ENCODE measurements at regions not wholly inside any gene's neighbourhood (a gene's known extent, or its start where the extent isn't known, plus 50 kb on each side); places are given as distances from the start of the nearest gene placed in this dataset.

DNA sequence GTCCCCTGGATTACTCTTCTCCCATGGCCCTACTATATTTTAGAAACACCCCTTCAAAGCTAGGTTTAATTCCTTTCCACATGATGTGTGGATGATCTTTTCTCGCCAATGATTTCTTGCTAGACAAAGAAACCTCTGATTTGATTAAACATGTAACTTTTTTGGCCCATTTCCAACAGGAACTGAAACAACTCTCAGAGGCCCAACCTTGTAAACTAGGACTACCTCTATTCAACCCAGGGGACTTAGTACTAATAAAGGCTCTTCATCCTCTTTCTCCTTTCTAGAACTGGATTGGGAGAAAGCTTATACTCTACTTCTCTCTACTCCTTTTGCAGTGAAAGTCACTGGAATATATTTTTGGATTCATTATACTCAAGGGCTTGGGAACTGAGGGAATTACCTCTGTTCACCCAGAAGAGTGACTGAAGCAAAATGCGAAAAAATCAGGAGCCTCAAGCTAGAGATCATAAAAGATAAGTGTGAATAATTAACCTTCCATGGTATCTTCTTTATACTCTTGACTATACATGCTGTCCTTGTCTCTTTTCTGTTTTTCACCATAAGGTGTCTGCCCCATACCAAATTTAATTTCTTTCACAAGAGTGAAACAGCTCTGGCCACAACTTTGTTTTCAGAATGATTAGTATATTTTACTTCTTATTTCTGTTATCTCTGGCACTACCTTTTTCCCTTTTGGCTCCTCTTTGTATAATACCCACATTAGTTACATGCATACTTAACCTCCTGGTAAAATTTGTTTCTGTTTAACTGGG lies 977.6 kb downstream of the SLITRK5 start:
- TF ChIP-seq, protein P1, sequence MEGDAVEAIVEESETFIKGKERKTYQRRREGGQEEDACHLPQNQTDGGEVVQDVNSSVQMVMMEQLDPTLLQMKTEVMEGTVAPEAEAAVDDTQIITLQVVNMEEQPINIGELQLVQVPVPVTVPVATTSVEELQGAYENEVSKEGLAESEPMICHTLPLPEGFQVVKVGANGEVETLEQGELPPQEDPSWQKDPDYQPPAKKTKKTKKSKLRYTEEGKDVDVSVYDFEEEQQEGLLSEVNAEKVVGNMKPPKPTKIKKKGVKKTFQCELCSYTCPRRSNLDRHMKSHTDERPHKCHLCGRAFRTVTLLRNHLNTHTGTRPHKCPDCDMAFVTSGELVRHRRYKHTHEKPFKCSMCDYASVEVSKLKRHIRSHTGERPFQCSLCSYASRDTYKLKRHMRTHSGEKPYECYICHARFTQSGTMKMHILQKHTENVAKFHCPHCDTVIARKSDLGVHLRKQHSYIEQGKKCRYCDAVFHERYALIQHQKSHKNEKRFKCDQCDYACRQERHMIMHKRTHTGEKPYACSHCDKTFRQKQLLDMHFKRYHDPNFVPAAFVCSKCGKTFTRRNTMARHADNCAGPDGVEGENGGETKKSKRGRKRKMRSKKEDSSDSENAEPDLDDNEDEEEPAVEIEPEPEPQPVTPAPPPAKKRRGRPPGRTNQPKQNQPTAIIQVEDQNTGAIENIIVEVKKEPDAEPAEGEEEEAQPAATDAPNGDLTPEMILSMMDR (IDR thresholded peaks at IDR 0.05), result no peak
- TF ChIP-seq POLR2A (IDR thresholded peaks at IDR 0.05) (no peak), EP300 (IDR thresholded peaks at IDR 0.05) (no peak)

Measured in ovary (tissue), 3 donors.